GM23338 (cell line): ENCODE measurements at regions not wholly inside any gene's neighbourhood (a gene's known extent, or its start where the extent isn't known, plus 50 kb on each side); places are given as distances from the start of the nearest gene placed in this dataset.

Experiments
- CREB1 ChIP-seq: fragments of 250-450 bp; sonication (Bioruptor Pico); IDR thresholded peaks from 2 replicates; pipeline ENCODE4 v1.5.0; 2020; ENCODE audit warnings: low read depth, mild to moderate bottlenecking, moderate library complexity
- ETS1 ChIP-seq: IDR thresholded peaks from 2 replicates; pipeline ENCODE4 v1.6.1; 2016; ENCODE audit warnings: antibody characterized with exemption
- EZH2 ChIP-seq: fragments of 200-600 bp; sonication (generic); IDR thresholded peaks from one replicate; pipeline ENCODE4 v1.8.0; 2017; ENCODE audit warnings: antibody characterized with exemption, mild to moderate bottlenecking, low read depth; ENCODE audit not compliant: unreplicated experiment
- EZH2phosphoT487 ChIP-seq: fragments of 200-600 bp; sonication (generic); IDR thresholded peaks from one replicate; pipeline ENCODE4 v1.8.1; 2018; ENCODE audit warnings: antibody characterized with exemption; ENCODE audit not compliant: unreplicated experiment
- JUNB ChIP-seq: IDR thresholded peaks from one replicate; pipeline ENCODE4 v1.6.1; 2016; ENCODE audit warnings: antibody characterized with exemption; ENCODE audit not compliant: unreplicated experiment
- NANOG ChIP-seq: IDR thresholded peaks from 2 replicates; pipeline ENCODE4 v1.6.1; 2016; ENCODE audit warnings: antibody characterized with exemption, borderline replicate concordance
- POLR2AphosphoS5 ChIP-seq: IDR thresholded peaks from 2 replicates; pipeline ENCODE4 v1.6.1; 2016; ENCODE audit warnings: antibody characterized with exemption, low read depth
- REST ChIP-seq: IDR thresholded peaks from one replicate; pipeline ENCODE4 v1.6.1; 2018; ENCODE audit warnings: antibody characterized with exemption; ENCODE audit not compliant: unreplicated experiment
- STAT1 ChIP-seq: IDR thresholded peaks from one replicate; pipeline ENCODE4 v1.6.1; 2016; ENCODE audit warnings: antibody characterized with exemption; ENCODE audit not compliant: unreplicated experiment
- ZNF114 ChIP-seq: fragments of 250-450 bp; sonication (Bioruptor Pico); IDR thresholded peaks from 2 replicates; pipeline ENCODE4 v1.5.0; 2020; ENCODE audit warnings: mild to moderate bottlenecking, moderate library complexity
- ZNF331 ChIP-seq: fragments of 250-450 bp; sonication (Bioruptor Pico); IDR thresholded peaks from 2 replicates; pipeline ENCODE4 v1.5.0; 2020; ENCODE audit warnings: low read depth, mild to moderate bottlenecking, moderate library complexity
- TF ChIP-seq, protein P1 (sequence below), 2 experiments: fragments of 200-600 bp in 1 of 2; sonication (generic) in 1 of 2; conservative IDR thresholded peaks; 2 replicates each; pipeline versions ENCODE4 v1.5.1 to v1.6.1; 2016 to 2017; ENCODE audit warnings: antibody characterized with exemption in 2 of 2, low read depth in 2 of 2, mild to moderate bottlenecking in 2 of 2, moderate library complexity in 1 of 2

DNA sequence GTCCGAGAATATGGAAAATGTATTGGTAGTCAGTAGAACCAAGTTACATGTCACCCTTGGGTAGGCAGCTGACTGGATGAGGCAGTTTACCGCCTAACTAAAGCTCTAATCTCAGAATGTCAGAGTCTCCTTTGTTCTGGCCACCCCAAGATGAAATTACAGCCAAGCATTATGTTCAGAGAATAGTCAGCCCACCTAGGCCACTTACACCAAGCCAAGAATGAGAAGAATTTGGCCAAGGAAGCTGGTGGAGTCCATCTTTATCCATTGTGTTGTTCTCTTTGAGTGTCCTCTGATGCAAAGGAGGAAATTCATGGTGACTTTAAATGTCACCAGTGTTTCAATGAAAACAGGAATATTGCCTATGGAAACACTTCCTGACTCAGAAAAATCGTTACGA is 275.1 kb upstream of the MAP3K1 start:
- TF ChIP-seq EZH2 (no peak), POLR2AphosphoS5 (no peak), EZH2phosphoT487 (no peak), ETS1 (no peak), CREB1 (no peak), ZNF114 (CRISPR knock-in tag) (no peak), ZNF331 (no peak), JUNB (no peak), REST (no peak), NANOG (no peak), STAT1 (no peak)
- TF ChIP-seq, protein P1, sequence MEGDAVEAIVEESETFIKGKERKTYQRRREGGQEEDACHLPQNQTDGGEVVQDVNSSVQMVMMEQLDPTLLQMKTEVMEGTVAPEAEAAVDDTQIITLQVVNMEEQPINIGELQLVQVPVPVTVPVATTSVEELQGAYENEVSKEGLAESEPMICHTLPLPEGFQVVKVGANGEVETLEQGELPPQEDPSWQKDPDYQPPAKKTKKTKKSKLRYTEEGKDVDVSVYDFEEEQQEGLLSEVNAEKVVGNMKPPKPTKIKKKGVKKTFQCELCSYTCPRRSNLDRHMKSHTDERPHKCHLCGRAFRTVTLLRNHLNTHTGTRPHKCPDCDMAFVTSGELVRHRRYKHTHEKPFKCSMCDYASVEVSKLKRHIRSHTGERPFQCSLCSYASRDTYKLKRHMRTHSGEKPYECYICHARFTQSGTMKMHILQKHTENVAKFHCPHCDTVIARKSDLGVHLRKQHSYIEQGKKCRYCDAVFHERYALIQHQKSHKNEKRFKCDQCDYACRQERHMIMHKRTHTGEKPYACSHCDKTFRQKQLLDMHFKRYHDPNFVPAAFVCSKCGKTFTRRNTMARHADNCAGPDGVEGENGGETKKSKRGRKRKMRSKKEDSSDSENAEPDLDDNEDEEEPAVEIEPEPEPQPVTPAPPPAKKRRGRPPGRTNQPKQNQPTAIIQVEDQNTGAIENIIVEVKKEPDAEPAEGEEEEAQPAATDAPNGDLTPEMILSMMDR (conservative IDR thresholded peaks at IDR 0.05; ENCODE audit: low read depth in 2 of 2), result no peak
